ENCODE measurements at regions not wholly inside any gene's neighbourhood (a gene's known extent, or its start where the extent isn't known, plus 50 kb on each side); places are given as distances from the start of the nearest gene placed in this dataset.

DNA sequence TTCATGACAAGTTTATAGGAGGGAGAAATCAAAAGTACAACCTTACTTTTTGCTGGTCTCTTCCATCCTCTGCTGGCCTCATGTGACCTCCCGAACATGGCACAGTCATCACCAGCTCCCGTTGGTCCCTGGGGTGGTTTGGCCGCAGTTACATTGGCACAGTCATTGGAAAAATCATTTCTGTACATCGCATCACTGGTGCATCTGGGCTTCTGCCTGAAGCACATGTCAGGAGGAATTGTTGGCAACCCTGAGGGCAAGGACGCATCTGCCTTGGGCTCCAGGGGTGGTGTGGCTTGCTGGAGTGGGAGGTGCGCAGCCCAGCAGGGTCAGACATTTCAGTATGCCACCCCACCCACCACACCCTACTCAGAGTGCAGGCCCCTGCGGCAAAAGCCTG lies 162.9 kb upstream of the SLC24A3 start (continued):
- no peak for TF ChIP-seq ZNF138 (CRISPR knock-in tag; conservative IDR thresholded peaks at IDR 0.05)
- TF ChIP-seq FOXP4 (CRISPR knock-in tag; IDR thresholded peaks at IDR 0.05), result no peak
- TF ChIP-seq PRDM15 (CRISPR knock-in tag; IDR thresholded peaks at IDR 0.05), result no peak

GRCh38 chr20:19056909-19057308 lies 155.5 kb upstream of the SLC24A3 start:
- DNase-seq (ENCODE audit: low spot score) (peak; percentile 25), ATAC-seq (no peak)
- POLR2A ChIA-PET, result no interaction called here
- no peak overlapping the region for H3K27ac Mint-ChIP-seq
- no peak overlapping the region for H3K4me3 Mint-ChIP-seq
- H3K27me3 Mint-ChIP-seq (ENCODE audit: low read depth), result peaks cover 10% of the 10 kb centered on the region
- CTCF ChIA-PET, result interaction anchor here (0.6 to 2.4 kb wide), 8 partner anchors 9 to 425 kb away, joined by 3 to 10 read pairs (median 3); no protein-coding TSS in a partner anchor
- no peaks in the 10 kb centered on the region for H3K4me1 Mint-ChIP-seq
- H3K36me3 Mint-ChIP-seq, result peaks cover 31% of the 10 kb centered on the region
- peaks cover 67% of the 10 kb centered on the region for H3K9me3 Mint-ChIP-seq
- TF ChIP-seq ZNF317 (CRISPR knock-in tag; IDR thresholded peaks at IDR 0.05; ENCODE audit: borderline replicate concordance, low read depth) (no peak), SMAD4 (CRISPR knock-in tag; IDR thresholded peaks at IDR 0.05) (no peak), ZNF423 (CRISPR knock-in tag; IDR thresholded peaks at IDR 0.05) (no peak), E2F4 (CRISPR knock-in tag; IDR thresholded peaks at IDR 0.05; ENCODE audit: borderline replicate concordance, low read depth) (no peak), USF1 (CRISPR knock-in tag; IDR thresholded peaks at IDR 0.05) (no peak), ZNF532 (CRISPR knock-in tag; IDR thresholded peaks at IDR 0.05; ENCODE audit: borderline replicate concordance) (no peak), ZBTB21 (CRISPR knock-in tag; IDR thresholded peaks at IDR 0.05; ENCODE audit: borderline replicate concordance) (no peak)
- TF ChIP-seq, protein P1, sequence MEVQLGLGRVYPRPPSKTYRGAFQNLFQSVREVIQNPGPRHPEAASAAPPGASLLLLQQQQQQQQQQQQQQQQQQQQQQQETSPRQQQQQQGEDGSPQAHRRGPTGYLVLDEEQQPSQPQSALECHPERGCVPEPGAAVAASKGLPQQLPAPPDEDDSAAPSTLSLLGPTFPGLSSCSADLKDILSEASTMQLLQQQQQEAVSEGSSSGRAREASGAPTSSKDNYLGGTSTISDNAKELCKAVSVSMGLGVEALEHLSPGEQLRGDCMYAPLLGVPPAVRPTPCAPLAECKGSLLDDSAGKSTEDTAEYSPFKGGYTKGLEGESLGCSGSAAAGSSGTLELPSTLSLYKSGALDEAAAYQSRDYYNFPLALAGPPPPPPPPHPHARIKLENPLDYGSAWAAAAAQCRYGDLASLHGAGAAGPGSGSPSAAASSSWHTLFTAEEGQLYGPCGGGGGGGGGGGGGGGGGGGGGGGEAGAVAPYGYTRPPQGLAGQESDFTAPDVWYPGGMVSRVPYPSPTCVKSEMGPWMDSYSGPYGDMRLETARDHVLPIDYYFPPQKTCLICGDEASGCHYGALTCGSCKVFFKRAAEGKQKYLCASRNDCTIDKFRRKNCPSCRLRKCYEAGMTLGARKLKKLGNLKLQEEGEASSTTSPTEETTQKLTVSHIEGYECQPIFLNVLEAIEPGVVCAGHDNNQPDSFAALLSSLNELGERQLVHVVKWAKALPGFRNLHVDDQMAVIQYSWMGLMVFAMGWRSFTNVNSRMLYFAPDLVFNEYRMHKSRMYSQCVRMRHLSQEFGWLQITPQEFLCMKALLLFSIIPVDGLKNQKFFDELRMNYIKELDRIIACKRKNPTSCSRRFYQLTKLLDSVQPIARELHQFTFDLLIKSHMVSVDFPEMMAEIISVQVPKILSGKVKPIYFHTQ (CRISPR knock-in tag; IDR thresholded peaks at IDR 0.05), result no peak
- TF ChIP-seq, protein P2, sequence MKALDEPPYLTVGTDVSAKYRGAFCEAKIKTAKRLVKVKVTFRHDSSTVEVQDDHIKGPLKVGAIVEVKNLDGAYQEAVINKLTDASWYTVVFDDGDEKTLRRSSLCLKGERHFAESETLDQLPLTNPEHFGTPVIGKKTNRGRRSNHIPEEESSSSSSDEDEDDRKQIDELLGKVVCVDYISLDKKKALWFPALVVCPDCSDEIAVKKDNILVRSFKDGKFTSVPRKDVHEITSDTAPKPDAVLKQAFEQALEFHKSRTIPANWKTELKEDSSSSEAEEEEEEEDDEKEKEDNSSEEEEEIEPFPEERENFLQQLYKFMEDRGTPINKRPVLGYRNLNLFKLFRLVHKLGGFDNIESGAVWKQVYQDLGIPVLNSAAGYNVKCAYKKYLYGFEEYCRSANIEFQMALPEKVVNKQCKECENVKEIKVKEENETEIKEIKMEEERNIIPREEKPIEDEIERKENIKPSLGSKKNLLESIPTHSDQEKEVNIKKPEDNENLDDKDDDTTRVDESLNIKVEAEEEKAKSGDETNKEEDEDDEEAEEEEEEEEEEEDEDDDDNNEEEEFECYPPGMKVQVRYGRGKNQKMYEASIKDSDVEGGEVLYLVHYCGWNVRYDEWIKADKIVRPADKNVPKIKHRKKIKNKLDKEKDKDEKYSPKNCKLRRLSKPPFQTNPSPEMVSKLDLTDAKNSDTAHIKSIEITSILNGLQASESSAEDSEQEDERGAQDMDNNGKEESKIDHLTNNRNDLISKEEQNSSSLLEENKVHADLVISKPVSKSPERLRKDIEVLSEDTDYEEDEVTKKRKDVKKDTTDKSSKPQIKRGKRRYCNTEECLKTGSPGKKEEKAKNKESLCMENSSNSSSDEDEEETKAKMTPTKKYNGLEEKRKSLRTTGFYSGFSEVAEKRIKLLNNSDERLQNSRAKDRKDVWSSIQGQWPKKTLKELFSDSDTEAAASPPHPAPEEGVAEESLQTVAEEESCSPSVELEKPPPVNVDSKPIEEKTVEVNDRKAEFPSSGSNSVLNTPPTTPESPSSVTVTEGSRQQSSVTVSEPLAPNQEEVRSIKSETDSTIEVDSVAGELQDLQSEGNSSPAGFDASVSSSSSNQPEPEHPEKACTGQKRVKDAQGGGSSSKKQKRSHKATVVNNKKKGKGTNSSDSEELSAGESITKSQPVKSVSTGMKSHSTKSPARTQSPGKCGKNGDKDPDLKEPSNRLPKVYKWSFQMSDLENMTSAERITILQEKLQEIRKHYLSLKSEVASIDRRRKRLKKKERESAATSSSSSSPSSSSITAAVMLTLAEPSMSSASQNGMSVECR (CRISPR knock-in tag; IDR thresholded peaks at IDR 0.05; ENCODE audit: borderline replicate concordance), result no peak

Measured in WTC11 (cell line).